Small intestine (tissue), 7 donors: ENCODE measurements at regions not wholly inside any gene's neighbourhood (a gene's known extent, or its start where the extent isn't known, plus 50 kb on each side); places are given as distances from the start of the nearest gene placed in this dataset.
"Not testable (repeated sequence)": the region's sequence is repeated elsewhere in the genome, so short reads cannot be mapped to it uniquely, and the experiment has no call there.

Source experiments
- DNase-seq, 2 donors: peaks; one replicate each; pipeline versions ENCODE4 v3.0.0 to v3.0.0-alpha.2; 2013
- FAIRE-seq: peaks from 2 replicates; lab custom pipeline; 2012; peaks lifted over from hg19 to GRCh38; lab: Jason Lieb, UNC
- H3K27ac ChIP-seq, 3 donors: one replicate each; pipeline ENCODE4 v1.5.1; 2013; ENCODE audit warnings: low read length in 2 of 3, mild to moderate bottlenecking in 2 of 3, control low read depth in 1 of 3, inconsistent platforms in 1 of 3, low read depth in 1 of 3, moderate library complexity in 1 of 3
- H3K27me3 ChIP-seq, 3 donors: one replicate each; pipeline ENCODE4 v1.6.1; 2013; ENCODE audit warnings: low read length in 3 of 3, inconsistent platforms in 1 of 3; ENCODE audit not compliant: control insufficient read depth in 3 of 3, insufficient read depth in 3 of 3
- H3K36me3 ChIP-seq, 3 donors: one replicate each; pipeline ENCODE4 v1.6.1; 2013; ENCODE audit warnings: low read length in 3 of 3, inconsistent platforms in 1 of 3, low read depth in 1 of 3, mild to moderate bottlenecking in 1 of 3, moderate library complexity in 1 of 3; ENCODE audit not compliant: control insufficient read depth in 3 of 3, insufficient read depth in 2 of 3
- H3K4me1 ChIP-seq, 3 donors: one replicate each; pipeline ENCODE4 v1.6.1; 2013; ENCODE audit warnings: low read length in 2 of 3, inconsistent platforms in 1 of 3, low read depth in 1 of 3, mild to moderate bottlenecking in 1 of 3, moderate library complexity in 1 of 3; ENCODE audit not compliant: control insufficient read depth in 3 of 3, insufficient read depth in 2 of 3
- H3K4me3 ChIP-seq, 3 donors: one replicate each; pipeline ENCODE4 v1.5.1; 2013; ENCODE audit warnings: low read length in 3 of 3, control low read depth in 1 of 3, inconsistent platforms in 1 of 3, low read depth in 1 of 3, mild to moderate bottlenecking in 1 of 3, moderate library complexity in 1 of 3
- H3K9me3 ChIP-seq, 2 donors: one replicate each; pipeline ENCODE4 v1.6.1; 2013; ENCODE audit warnings: low read depth in 1 of 2, low read length in 1 of 2; ENCODE audit not compliant: control insufficient read depth in 2 of 2, insufficient read depth in 1 of 2
- WGBS, 3 donors: extraction: QIAGEN DNeasy Blood & Tissue Kit; methylation state at CpG; one replicate each; pipeline ENCODE4 v1.1.7; 2013; 5-methylcytosine and 5-hydroxymethylcytosine counted together
- donor health status: healthy with polysubstance abuse.
- donor health status: control.
- donor health status: control.
- donor health status: Bipolar disorder and iron deficiency.
- donor health status: healthy.

GRCh38 chr12:115305867-115306266 lies 621.9 kb upstream of the TBX3 start:
- H3K4me1 ChIP-seq: no peaks in the 10 kb centered on the region
- WGBS, 3 donors: 80 to 88% (median 84%) methylated on average over 3 of the region's 3 CpGs
- FAIRE-seq: no peak
- peaks cover 0 to 2% of the 10 kb centered on the region in 2 donors for H3K9me3 ChIP-seq
- DNase-seq: no peak
- H3K27me3 ChIP-seq: no peaks in the 10 kb centered on the region
- no peak overlapping the region for H3K4me3 ChIP-seq
- H3K36me3 ChIP-seq: no peaks in the 10 kb centered on the region
- no peak overlapping the region for H3K27ac ChIP-seq

- Histone ChIP-seq H3K9me3 (peaks cover 0 to 4% of the 10 kb centered on the region in 2 donors), H3K4me1 (no peaks in the 10 kb centered on the region), H3K36me3 (no peaks in the 10 kb centered on the region), H3K4me3 (no peak overlapping the region), H3K27ac (no peak overlapping the region), H3K27me3 (no peaks in the 10 kb centered on the region)
- no peak for DNase-seq
- WGBS, 3 donors: 90 to 93% (median 93%) methylated on average over 4 of the region's 4 CpGs
- FAIRE-seq: no peak
These were observed 621.3 kb upstream of the TBX3 start for GRCh38 chr12:115305275-115305674.

- DNase-seq: no peak
- no peaks in the 10 kb centered on the region for H3K4me1 ChIP-seq
- H3K36me3 ChIP-seq: no peaks in the 10 kb centered on the region
- no peaks in the 10 kb centered on the region for H3K27me3 ChIP-seq
- no peak overlapping the region for H3K27ac ChIP-seq
- H3K9me3 ChIP-seq: peaks cover 0 to 4% of the 10 kb centered on the region in 2 donors
- H3K4me3 ChIP-seq: no peak overlapping the region
- FAIRE-seq: no peak
- WGBS, 3 donors: 61 to 83% (median 67%) methylated on average over 4 of the region's 4 CpGs
These were observed 619.8 kb upstream of the TBX3 start for GRCh38 chr12:115303723-115304309.

- Histone ChIP-seq H3K27me3 (no peaks in the 10 kb centered on the region), H3K4me3 (no peak overlapping the region), H3K9me3 (peaks cover 0 to 4% of the 10 kb centered on the region in 2 donors), H3K27ac (no peak overlapping the region), H3K36me3 (no peaks in the 10 kb centered on the region), H3K4me1 (peaks cover 0 to 4% (median 0%) of the 10 kb centered on the region in 3 donors)
- peak in 1 of 2 donors; percentile 53 for DNase-seq
- 14 to 64% (median 33%) methylated on average over 2 of the region's 2 CpGs for WGBS, 3 donors
- FAIRE-seq: no peak
These were observed 613.5 kb upstream of the TBX3 start for GRCh38 chr12:115297445-115297844.

GRCh38 chr12:115296613-115297198 lies 612.7 kb upstream of the TBX3 start:
- WGBS, 3 donors: 78 to 81% (median 80%) methylated on average over 5 of the region's 5 CpGs
- no peaks in the 10 kb centered on the region for H3K36me3 ChIP-seq
- no peak overlapping the region for H3K4me3 ChIP-seq
- peaks cover 0 to 4% of the 10 kb centered on the region in 2 donors for H3K9me3 ChIP-seq
- H3K27me3 ChIP-seq: no peaks in the 10 kb centered on the region
- no peak overlapping the region for H3K27ac ChIP-seq
- peaks cover 0 to 4% (median 0%) of the 10 kb centered on the region in 3 donors for H3K4me1 ChIP-seq
- no peak for FAIRE-seq
- no peak for DNase-seq

- FAIRE-seq: no peak
- no peaks in the 10 kb centered on the region for H3K36me3 ChIP-seq
- no peaks in the 10 kb centered on the region for H3K27me3 ChIP-seq
- H3K27ac ChIP-seq: no peak overlapping the region
- H3K9me3 ChIP-seq: peaks cover 0 to 2% of the 10 kb centered on the region in 2 donors
- no peak for DNase-seq
- peaks cover 0 to 4% (median 0%) of the 10 kb centered on the region in 3 donors for H3K4me1 ChIP-seq
- H3K4me3 ChIP-seq: no peak overlapping the region
- WGBS, 3 donors: 74 to 90% (median 74%) methylated on average over 3 of the region's 3 CpGs
These were observed 611.9 kb upstream of the TBX3 start for GRCh38 chr12:115295886-115296285.

- no peak for FAIRE-seq
- no peak overlapping the region for H3K27ac ChIP-seq
- H3K4me3 ChIP-seq: no peak overlapping the region
- no peak for DNase-seq
- H3K27me3 ChIP-seq: no peaks in the 10 kb centered on the region
- WGBS, 3 donors: 55 to 78% (median 67%) methylated on average over 4 of the region's 4 CpGs
- peaks cover 0 to 4% (median 0%) of the 10 kb centered on the region in 3 donors for H3K4me1 ChIP-seq
- H3K36me3 ChIP-seq: no peaks in the 10 kb centered on the region
- H3K9me3 ChIP-seq: no peaks in the 10 kb centered on the region
These were observed 610.6 kb upstream of the TBX3 start for GRCh38 chr12:115294453-115295133.

GRCh38 chr12:115285429-115285828 lies 601.5 kb upstream of the TBX3 start:
- not testable (repeated sequence) for FAIRE-seq, H3K36me3 ChIP-seq, H3K27ac ChIP-seq, DNase-seq, H3K4me3 ChIP-seq, H3K4me1 ChIP-seq, H3K9me3 ChIP-seq, H3K27me3 ChIP-seq
- WGBS, 3 donors: 39 to 75% (median 72%) methylated on average over 9 to 10 of the region's 10 CpGs
